Skeletal muscle satellite cell (primary cell): ENCODE measurements at regions not wholly inside any gene's neighbourhood (a gene's known extent, or its start where the extent isn't known, plus 50 kb on each side); places are given as distances from the start of the nearest gene placed in this dataset.

Experiments used
- H3K27me3 ChIP-seq: 2 replicates; pipeline ENCODE4 v1.7.0; 2013; ENCODE audit warnings: low read length; ENCODE audit not compliant: control insufficient read depth, insufficient read depth
- H3K36me3 ChIP-seq: 2 replicates; pipeline ENCODE4 v1.7.0; 2013; ENCODE audit warnings: mild to moderate bottlenecking, control low read depth, low read length; ENCODE audit not compliant: insufficient read depth
- H3K4me1 ChIP-seq: 2 replicates; pipeline ENCODE4 v1.7.0; 2013; ENCODE audit warnings: low read length; ENCODE audit not compliant: control insufficient read depth, insufficient read depth
- H3K4me2 ChIP-seq: 2 replicates; pipeline ENCODE4 v1.7.0; 2013; ENCODE audit warnings: mild to moderate bottlenecking, low read length
- H3K4me3 ChIP-seq: 2 replicates; pipeline ENCODE4 v1.7.0; 2013; ENCODE audit warnings: low read length
- H3K9ac ChIP-seq: 2 replicates; pipeline ENCODE4 v1.7.0; 2013; ENCODE audit warnings: mild to moderate bottlenecking, low read depth, low read length, moderate library complexity
- H3K9me3 ChIP-seq: replicated peaks from 2 replicates; pipeline ENCODE4 v1.7.0; 2013; ENCODE audit warnings: mild to moderate bottlenecking, control low read depth, low read length

- Histone ChIP-seq H3K36me3 (no peaks in the 10 kb centered on the region), H3K27me3 (no peaks in the 10 kb centered on the region), H3K4me1 (no peaks in the 10 kb centered on the region), H3K4me3 (no peak overlapping the region), H3K4me2 (no peak overlapping the region), H3K9me3 (no peaks in the 10 kb centered on the region), H3K9ac (no peak overlapping the region)
Observed at GRCh38 chr3:103818398-103818797, 1383.6 kb downstream of the ZPLD1 start.

DNA sequence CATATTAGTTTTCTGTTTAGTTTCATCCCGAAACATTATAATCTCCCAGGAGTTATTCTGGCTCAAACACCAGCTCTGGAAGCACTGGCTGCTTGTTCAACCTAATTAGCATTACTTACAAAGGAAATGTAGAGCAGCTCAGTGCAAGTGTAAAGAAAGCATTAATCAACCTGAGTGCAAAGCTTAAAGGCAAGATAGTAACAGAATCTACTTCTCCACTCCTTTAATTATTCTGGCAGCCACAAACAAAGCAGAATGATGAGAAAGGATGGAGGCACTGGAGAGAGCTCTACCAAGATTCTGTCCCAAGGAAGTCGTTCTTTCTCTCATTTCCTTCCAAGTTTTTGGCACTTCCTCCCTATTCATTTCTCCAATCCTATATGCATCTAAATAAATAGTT, 1384.0 kb downstream of the ZPLD1 start:
- Histone ChIP-seq H3K36me3 (no peaks in the 10 kb centered on the region), H3K9ac (no peak overlapping the region), H3K4me3 (no peak overlapping the region), H3K27me3 (no peaks in the 10 kb centered on the region), H3K9me3 (no peaks in the 10 kb centered on the region), H3K4me2 (no peak overlapping the region), H3K4me1 (no peaks in the 10 kb centered on the region)

DNA sequence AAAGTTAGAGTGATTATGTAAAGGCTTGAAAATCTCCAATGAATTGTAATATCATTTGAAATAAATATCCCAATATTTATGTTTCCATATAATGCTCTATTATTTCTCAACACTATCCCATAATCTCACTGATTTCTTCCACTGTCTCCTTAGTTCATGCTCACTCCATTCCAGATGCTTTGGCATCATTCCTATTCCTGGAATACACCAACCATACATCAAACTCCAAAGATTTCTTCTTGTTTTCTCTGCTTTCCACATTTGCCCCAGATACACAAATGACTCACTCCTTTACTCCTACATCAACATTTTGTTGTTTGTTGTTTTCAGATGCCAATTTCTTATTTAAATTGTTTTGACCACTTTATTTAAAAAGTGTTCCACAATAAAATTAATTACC, 1390.8 kb downstream of the ZPLD1 start:
- Histone ChIP-seq H3K4me1 (no peaks in the 10 kb centered on the region), H3K4me3 (no peak overlapping the region), H3K9me3 (no peaks in the 10 kb centered on the region), H3K9ac (no peak overlapping the region), H3K36me3 (no peaks in the 10 kb centered on the region), H3K27me3 (no peaks in the 10 kb centered on the region), H3K4me2 (no peak overlapping the region)

DNA sequence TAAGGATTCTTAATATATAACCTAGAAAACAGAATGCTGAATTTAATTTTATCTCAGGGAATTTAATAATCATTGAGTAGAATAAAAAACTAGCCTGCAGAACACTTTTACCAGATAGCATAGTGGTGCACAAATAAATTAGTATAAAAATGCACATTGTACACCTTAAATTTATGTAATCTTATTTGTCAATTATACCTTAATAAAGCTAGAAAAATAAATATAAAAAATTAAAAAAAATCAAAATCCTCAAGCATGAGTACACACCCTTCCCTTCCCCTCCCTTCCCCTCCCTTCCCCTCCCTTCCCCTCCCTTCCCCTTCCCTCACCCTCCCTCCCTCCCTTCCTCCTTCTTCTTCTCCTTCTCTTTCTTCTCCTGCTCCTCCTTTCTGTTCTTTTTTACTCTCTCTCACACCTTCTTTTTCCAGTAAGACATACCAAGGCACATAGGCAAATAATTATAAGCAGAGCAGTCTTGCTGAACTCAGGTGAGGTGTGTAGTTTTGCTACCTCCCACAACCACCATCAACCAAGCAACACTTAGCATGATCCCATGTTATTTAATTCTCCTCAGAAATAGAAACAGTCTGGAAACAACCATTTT, 1395.0 kb downstream of the ZPLD1 start:
- no peaks in the 10 kb centered on the region for H3K36me3 ChIP-seq
- H3K9ac ChIP-seq, result no peak overlapping the region
- no peaks in the 10 kb centered on the region for H3K9me3 ChIP-seq
- H3K4me2 ChIP-seq, result no peak overlapping the region
- no peak overlapping the region for H3K4me3 ChIP-seq
- no peaks in the 10 kb centered on the region for H3K4me1 ChIP-seq
- H3K27me3 ChIP-seq, result no peaks in the 10 kb centered on the region

- Histone ChIP-seq H3K9ac (no peak overlapping the region), H3K4me2 (no peak overlapping the region), H3K4me3 (no peak overlapping the region), H3K4me1 (no peaks in the 10 kb centered on the region), H3K36me3 (no peaks in the 10 kb centered on the region), H3K9me3 (no peaks in the 10 kb centered on the region), H3K27me3 (no peaks in the 10 kb centered on the region)
Observed at GRCh38 chr3:103847081-103848062, 1412.6 kb downstream of the ZPLD1 start.

DNA sequence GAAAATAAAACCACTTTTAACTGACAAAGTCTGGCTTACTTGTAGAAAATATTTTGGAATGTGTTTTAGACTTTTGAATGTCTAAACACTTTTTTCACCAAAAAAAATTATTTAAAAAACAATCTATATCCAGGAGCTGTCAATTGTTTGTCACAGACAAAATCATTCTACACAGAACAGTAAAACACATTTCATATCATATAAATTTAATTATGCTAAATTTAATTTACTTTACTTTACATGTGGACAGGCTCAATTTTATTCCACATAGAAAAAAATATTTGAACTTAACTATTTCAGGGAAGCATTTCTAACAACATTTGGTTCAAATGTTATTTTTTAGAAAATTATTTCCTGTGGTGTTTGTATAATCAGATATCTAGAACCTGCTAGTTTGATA, 1417.0 kb downstream of the ZPLD1 start:
- Histone ChIP-seq H3K4me1 (no peaks in the 10 kb centered on the region), H3K4me3 (no peak overlapping the region), H3K9ac (no peak overlapping the region), H3K9me3 (no peaks in the 10 kb centered on the region), H3K4me2 (no peak overlapping the region), H3K27me3 (no peaks in the 10 kb centered on the region), H3K36me3 (no peaks in the 10 kb centered on the region)

- H3K27me3 ChIP-seq, result no peaks in the 10 kb centered on the region
- no peaks in the 10 kb centered on the region for H3K4me1 ChIP-seq
- no peak overlapping the region for H3K4me2 ChIP-seq
- no peaks in the 10 kb centered on the region for H3K36me3 ChIP-seq
- no peak overlapping the region for H3K9ac ChIP-seq
- no peaks in the 10 kb centered on the region for H3K9me3 ChIP-seq
- H3K4me3 ChIP-seq, result no peak overlapping the region
Observed at GRCh38 chr3:103862415-103862814, 1427.6 kb downstream of the ZPLD1 start.

DNA sequence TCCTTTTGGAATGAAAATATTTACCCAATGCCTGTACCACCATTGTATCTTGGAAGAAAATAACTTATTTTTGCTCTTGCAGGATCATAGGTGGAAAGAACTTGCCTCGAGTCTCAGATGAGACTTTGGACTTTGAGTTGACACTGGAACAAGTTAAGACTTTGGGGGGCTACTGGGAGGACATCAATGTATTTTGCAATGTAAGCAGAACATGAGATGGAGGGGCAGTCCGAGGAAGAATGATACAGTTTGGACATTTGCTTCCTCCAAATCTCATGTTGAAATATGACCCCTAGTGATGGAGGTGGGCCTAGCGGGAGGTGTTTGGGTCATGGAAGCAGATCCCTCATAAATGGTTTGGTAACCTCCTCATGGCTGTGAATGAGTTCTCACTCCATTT, 1428.6 kb downstream of the ZPLD1 start:
- H3K4me1 ChIP-seq, result no peaks in the 10 kb centered on the region
- H3K9ac ChIP-seq, result no peak overlapping the region
- H3K4me3 ChIP-seq, result no peak overlapping the region
- H3K36me3 ChIP-seq, result no peaks in the 10 kb centered on the region
- H3K27me3 ChIP-seq, result no peaks in the 10 kb centered on the region
- no peak overlapping the region for H3K4me2 ChIP-seq
- no peaks in the 10 kb centered on the region for H3K9me3 ChIP-seq

DNA sequence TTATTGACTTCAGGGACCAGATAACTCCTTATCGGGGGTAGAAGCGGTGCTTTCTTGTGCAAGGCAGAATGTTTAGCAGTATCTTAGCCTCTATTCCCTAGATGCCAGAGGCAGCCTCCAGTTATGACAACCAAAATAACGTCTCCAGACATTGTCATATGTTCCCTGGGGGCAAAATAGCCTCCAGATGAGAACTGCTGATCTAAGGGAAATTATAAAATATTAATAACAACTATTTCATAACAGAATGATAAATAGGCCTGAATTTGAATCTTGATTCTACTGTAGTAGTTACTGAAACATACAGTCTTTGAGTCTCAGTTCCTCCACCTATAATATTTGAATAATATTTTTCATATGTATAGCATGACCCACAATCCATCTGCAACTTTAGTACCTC, 1431.3 kb downstream of the ZPLD1 start:
- Histone ChIP-seq H3K36me3 (no peaks in the 10 kb centered on the region), H3K9me3 (no peaks in the 10 kb centered on the region), H3K4me3 (no peak overlapping the region), H3K27me3 (no peaks in the 10 kb centered on the region), H3K4me1 (no peaks in the 10 kb centered on the region), H3K4me2 (no peak overlapping the region), H3K9ac (no peak overlapping the region)

DNA sequence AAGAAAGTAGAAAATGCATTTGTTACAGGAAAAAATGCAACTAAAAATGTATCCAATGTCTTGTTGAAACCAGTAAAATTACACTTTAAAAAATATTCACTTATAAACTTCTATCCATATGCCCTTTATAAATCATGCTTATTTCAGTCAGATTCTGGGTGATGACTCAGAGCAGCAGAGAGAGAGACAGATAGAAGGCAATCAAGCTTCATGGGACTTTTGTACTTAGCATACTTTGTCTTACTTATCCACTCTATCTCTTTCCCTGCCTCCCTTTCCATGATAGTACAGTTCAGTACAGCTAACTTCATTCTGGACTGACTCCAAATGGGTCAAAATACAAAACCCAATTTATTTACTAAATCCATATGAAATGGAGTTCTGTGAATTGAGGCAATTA, 1438.2 kb downstream of the ZPLD1 start:
- no peak overlapping the region for H3K4me2 ChIP-seq
- H3K9ac ChIP-seq, result no peak overlapping the region
- no peak overlapping the region for H3K4me3 ChIP-seq
- H3K4me1 ChIP-seq, result no peaks in the 10 kb centered on the region
- no peaks in the 10 kb centered on the region for H3K9me3 ChIP-seq
- no peaks in the 10 kb centered on the region for H3K36me3 ChIP-seq
- no peaks in the 10 kb centered on the region for H3K27me3 ChIP-seq

DNA sequence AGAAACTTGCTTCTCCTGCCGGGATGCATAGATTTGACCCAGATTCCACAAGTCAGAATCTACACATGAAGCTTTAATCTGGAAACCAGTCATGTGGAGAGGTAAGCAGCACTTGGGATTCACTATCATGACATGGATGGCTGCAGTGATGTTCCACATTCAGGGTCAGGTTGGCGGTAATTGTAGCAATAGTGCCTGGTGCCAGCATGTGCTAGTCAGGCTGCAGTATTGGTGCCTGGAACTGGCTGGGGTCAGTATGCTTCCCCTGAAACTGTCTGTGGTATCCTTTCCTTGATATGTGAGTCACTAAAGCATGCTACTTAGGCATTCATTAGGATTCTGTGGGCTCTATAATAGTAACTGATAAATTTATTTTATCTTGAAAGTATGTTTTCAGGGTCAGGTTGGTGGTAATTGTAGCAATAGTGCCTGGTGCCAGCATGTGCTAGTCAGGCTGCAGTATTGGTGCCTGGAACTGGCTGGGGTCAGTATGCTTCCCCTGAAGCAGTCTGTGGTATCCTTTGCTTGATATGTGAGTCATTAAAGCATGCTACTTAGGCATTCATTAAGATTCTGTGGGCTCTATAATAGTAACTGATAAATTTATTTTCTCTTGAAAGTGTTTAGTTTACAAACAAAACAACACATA, 1439.2 kb downstream of the ZPLD1 start:
- H3K4me2 ChIP-seq, result no peak overlapping the region
- H3K9ac ChIP-seq, result no peak overlapping the region
- H3K36me3 ChIP-seq, result no peaks in the 10 kb centered on the region
- no peaks in the 10 kb centered on the region for H3K4me1 ChIP-seq
- no peak overlapping the region for H3K4me3 ChIP-seq
- H3K9me3 ChIP-seq, result no peaks in the 10 kb centered on the region
- no peaks in the 10 kb centered on the region for H3K27me3 ChIP-seq
